ENCODE measurements at regions not wholly inside any gene's neighbourhood (a gene's known extent, or its start where the extent isn't known, plus 50 kb on each side); places are given as distances from the start of the nearest gene placed in this dataset.

DNA sequence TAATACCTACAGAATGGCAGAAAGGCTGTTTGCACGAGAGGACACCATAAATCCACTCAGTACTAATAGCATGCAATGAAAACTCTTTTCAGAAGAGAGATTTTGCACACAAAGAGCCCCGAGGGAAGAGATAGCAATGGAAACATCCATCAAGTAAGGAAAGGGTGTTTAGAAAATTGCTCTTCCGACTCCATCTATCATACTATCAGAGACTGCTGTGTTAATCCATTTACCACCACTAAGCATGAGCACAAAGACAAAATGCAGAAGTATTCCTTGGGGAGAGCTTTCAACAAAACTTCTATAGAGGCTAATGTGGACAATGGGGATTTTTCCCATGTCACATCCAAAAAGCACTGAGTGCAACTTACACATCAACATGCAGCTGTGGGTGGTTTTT is 72.1 kb upstream of the PLAAT1 start:
- TF ChIP-seq, protein P1, sequence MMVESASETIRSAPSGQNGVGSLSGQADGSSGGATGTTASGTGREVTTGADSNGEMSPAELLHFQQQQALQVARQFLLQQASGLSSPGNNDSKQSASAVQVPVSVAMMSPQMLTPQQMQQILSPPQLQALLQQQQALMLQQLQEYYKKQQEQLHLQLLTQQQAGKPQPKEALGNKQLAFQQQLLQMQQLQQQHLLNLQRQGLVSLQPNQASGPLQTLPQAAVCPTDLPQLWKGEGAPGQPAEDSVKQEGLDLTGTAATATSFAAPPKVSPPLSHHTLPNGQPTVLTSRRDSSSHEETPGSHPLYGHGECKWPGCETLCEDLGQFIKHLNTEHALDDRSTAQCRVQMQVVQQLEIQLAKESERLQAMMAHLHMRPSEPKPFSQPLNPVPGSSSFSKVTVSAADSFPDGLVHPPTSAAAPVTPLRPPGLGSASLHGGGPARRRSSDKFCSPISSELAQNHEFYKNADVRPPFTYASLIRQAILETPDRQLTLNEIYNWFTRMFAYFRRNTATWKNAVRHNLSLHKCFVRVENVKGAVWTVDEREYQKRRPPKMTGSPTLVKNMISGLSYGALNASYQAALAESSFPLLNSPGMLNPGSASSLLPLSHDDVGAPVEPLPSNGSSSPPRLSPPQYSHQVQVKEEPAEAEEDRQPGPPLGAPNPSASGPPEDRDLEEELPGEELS (CRISPR knock-in tag; IDR thresholded peaks at IDR 0.05) = no peak
- TF ChIP-seq, protein P2, sequence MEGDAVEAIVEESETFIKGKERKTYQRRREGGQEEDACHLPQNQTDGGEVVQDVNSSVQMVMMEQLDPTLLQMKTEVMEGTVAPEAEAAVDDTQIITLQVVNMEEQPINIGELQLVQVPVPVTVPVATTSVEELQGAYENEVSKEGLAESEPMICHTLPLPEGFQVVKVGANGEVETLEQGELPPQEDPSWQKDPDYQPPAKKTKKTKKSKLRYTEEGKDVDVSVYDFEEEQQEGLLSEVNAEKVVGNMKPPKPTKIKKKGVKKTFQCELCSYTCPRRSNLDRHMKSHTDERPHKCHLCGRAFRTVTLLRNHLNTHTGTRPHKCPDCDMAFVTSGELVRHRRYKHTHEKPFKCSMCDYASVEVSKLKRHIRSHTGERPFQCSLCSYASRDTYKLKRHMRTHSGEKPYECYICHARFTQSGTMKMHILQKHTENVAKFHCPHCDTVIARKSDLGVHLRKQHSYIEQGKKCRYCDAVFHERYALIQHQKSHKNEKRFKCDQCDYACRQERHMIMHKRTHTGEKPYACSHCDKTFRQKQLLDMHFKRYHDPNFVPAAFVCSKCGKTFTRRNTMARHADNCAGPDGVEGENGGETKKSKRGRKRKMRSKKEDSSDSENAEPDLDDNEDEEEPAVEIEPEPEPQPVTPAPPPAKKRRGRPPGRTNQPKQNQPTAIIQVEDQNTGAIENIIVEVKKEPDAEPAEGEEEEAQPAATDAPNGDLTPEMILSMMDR (IDR thresholded peaks at IDR 0.05) = no peak
- no peak for TF ChIP-seq NFATC4 (CRISPR knock-in tag; IDR thresholded peaks at IDR 0.05)
- TF ChIP-seq NFE2L1 (CRISPR knock-in tag; IDR thresholded peaks at IDR 0.05) = no peak
